DND-41 (cell line): ENCODE measurements at regions not wholly inside any gene's neighbourhood (a gene's known extent, or its start where the extent isn't known, plus 50 kb on each side); places are given as distances from the start of the nearest gene placed in this dataset.

ENCODE experiments used
- ATAC-seq: fragments of 200-7000 bp; cut with Tn5 transposase; 3 replicates; pipeline ENCODE4 v1.9.1; 2021; ENCODE audit warnings: low read depth; ENCODE audit not compliant: insufficient read depth
- DNase-seq: peaks from one replicate; pipeline ENCODE4 v3.0.0-alpha.2; 2020
- H2AFZ ChIP-seq: 2 replicates; pipeline ENCODE4 v1.6.0; 2012; ENCODE audit warnings: low read depth, low read length
- H3K27ac ChIP-seq: 2 replicates; pipeline ENCODE4 v1.5.1; 2012; ENCODE audit warnings: low read length, inconsistent platforms
- H3K27me3 ChIP-seq: fragments of 200-600 bp; sonication (generic); 2 replicates; pipeline ENCODE4 v1.6.0; 2012; ENCODE audit warnings: low read length, mild to moderate bottlenecking, inconsistent platforms; ENCODE audit not compliant: insufficient read depth, poor library complexity
- H3K36me3 ChIP-seq: 2 replicates; pipeline ENCODE4 v1.5.1; 2012; ENCODE audit warnings: low read length, inconsistent platforms; ENCODE audit not compliant: insufficient read depth
- H3K4me1 ChIP-seq: 2 replicates; pipeline ENCODE4 v1.5.1; 2012; ENCODE audit warnings: mild to moderate bottlenecking, low read length; ENCODE audit not compliant: insufficient read depth
- H3K4me2 ChIP-seq: 2 replicates; pipeline ENCODE4 v1.6.0; 2012; ENCODE audit warnings: mild to moderate bottlenecking, moderate library complexity, low read length, inconsistent platforms; ENCODE audit not compliant: insufficient read depth
- H3K4me3 ChIP-seq, 2 experiments: fragments of 200-600 bp in 1 of 2; shearing (Covaris generic) in 1 of 2; 2 replicates each; pipeline ENCODE4 v1.5.1; 2012 to 2016; ENCODE audit warnings: inconsistent platforms in 2 of 2, low read length in 2 of 2, mild to moderate bottlenecking in 2 of 2, low read depth in 1 of 2, moderate library complexity in 1 of 2
- H3K79me2 ChIP-seq: 2 replicates; pipeline ENCODE4 v1.6.0; 2012; ENCODE audit warnings: low read length, inconsistent platforms; ENCODE audit not compliant: insufficient read depth
- H3K9ac ChIP-seq: 2 replicates; pipeline ENCODE4 v1.6.0; 2012; ENCODE audit warnings: low read depth, mild to moderate bottlenecking, inconsistent platforms, low read length, moderate library complexity
- H3K9me3 ChIP-seq: 2 replicates; pipeline ENCODE4 v1.5.1; 2012; ENCODE audit warnings: low read length, moderate library complexity, mild to moderate bottlenecking, inconsistent platforms; ENCODE audit not compliant: insufficient read depth, severe bottlenecking
- H4K20me1 ChIP-seq: 2 replicates; pipeline ENCODE4 v1.6.0; 2012; ENCODE audit warnings: low read length; ENCODE audit not compliant: insufficient read depth
- CTCF ChIP-seq: IDR thresholded peaks from 2 replicates; pipeline ENCODE4 v1.5.1; 2012; ENCODE audit warnings: borderline replicate concordance, low read length, moderate library complexity, mild to moderate bottlenecking; ENCODE audit not compliant: poor library complexity, severe bottlenecking; ENCODE audit errors: extremely low read depth
- EZH2 ChIP-seq: IDR thresholded peaks from 3 replicates; pipeline ENCODE4 v1.6.1; 2012; ENCODE audit warnings: borderline replicate concordance, low read depth, mild to moderate bottlenecking, moderate library complexity, low read length, inconsistent platforms; ENCODE audit not compliant: severe bottlenecking

GRCh38 chr14:25222256-25222655 lies 172.3 kb upstream of the STXBP6 start:
- Histone ChIP-seq H3K79me2 (no peaks in the 10 kb centered on the region), H3K4me1 (no peaks in the 10 kb centered on the region), H3K4me2 (no peak overlapping the region), H3K9me3 (no peaks in the 10 kb centered on the region), H2AFZ (no peak overlapping the region), H3K27me3 (no peaks in the 10 kb centered on the region), H3K36me3 (no peaks in the 10 kb centered on the region), H3K4me3 (no peak overlapping the region), H3K27ac (no peak overlapping the region), H4K20me1 (no peaks in the 10 kb centered on the region), H3K9ac (no peak overlapping the region)
- no peak for TF ChIP-seq EZH2
- TF ChIP-seq CTCF = no peak
- DNase-seq (no peak), ATAC-seq (no peak)

DNA sequence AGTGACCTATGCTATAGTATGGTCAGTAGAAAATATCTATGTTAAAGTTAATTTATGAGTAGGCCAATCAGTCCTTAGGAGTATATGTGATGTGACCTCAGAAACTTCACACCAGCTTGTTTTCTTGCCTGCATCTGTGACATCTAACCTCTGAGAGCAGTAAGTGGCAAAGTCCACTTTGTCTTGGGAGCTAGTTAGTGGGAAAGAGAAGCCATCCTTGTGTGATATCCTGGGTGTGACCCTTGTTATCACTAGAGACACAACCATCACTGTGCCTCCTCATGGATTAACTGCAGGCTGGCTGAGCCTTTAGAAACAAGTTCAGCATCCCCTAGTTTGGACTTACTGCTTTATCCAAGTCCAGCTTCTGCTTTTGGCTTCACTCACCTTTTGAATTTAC lies 170.6 kb upstream of the STXBP6 start:
- H3K27me3 ChIP-seq = no peaks in the 10 kb centered on the region
- no peaks in the 10 kb centered on the region for H3K4me1 ChIP-seq
- H2AFZ ChIP-seq = no peak overlapping the region
- ATAC-seq = no peak
- TF ChIP-seq CTCF (no peak), EZH2 (no peak)
- H3K9me3 ChIP-seq = no peaks in the 10 kb centered on the region
- H3K9ac ChIP-seq = no peak overlapping the region
- H3K4me3 ChIP-seq = no peak overlapping the region
- no peaks in the 10 kb centered on the region for H4K20me1 ChIP-seq
- no peak overlapping the region for H3K27ac ChIP-seq
- H3K36me3 ChIP-seq = no peaks in the 10 kb centered on the region
- no peak overlapping the region for H3K4me2 ChIP-seq
- H3K79me2 ChIP-seq = no peaks in the 10 kb centered on the region
- no peak for DNase-seq

- H3K4me3 ChIP-seq = no peak overlapping the region
- H3K79me2 ChIP-seq = no peaks in the 10 kb centered on the region
- TF ChIP-seq CTCF = no peak
- no peak for TF ChIP-seq EZH2
- no peaks in the 10 kb centered on the region for H3K9me3 ChIP-seq
- DNase-seq (no peak), ATAC-seq (no peak)
- H3K27ac ChIP-seq = no peak overlapping the region
- H4K20me1 ChIP-seq = no peaks in the 10 kb centered on the region
- no peaks in the 10 kb centered on the region for H3K36me3 ChIP-seq
- no peak overlapping the region for H3K9ac ChIP-seq
- H3K27me3 ChIP-seq = no peaks in the 10 kb centered on the region
- no peaks in the 10 kb centered on the region for H3K4me1 ChIP-seq
- H3K4me2 ChIP-seq = no peak overlapping the region
- no peak overlapping the region for H2AFZ ChIP-seq
Measured at GRCh38 chr14:25215607-25216006, 165.7 kb upstream of the STXBP6 start.

DNA sequence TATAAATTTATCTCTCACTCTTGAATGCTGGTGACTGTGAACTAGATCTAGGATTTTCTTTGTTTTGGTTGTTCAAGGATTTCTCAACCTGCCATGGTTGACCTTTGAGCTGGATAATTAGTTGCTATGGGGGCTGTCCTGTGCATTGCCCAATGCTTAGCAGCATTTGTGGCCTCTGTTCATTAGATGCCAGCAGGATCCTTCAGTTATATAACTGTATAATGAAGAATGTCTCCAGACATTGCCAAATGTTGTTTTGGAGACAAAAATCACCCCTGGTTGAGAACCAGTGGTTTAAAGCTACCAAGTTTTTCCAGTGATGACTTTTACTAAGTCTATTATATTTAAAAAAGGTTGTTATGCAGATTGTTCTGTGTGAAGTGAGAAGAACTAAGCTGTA lies 147.9 kb upstream of the STXBP6 start:
- Histone ChIP-seq H4K20me1 (no peaks in the 10 kb centered on the region), H3K4me2 (no peak overlapping the region), H3K79me2 (no peaks in the 10 kb centered on the region), H3K27ac (no peak overlapping the region), H3K9ac (no peak overlapping the region), H3K27me3 (no peaks in the 10 kb centered on the region), H3K4me1 (no peaks in the 10 kb centered on the region), H3K4me3 (no peak overlapping the region), H3K9me3 (no peaks in the 10 kb centered on the region), H3K36me3 (no peaks in the 10 kb centered on the region), H2AFZ (no peak overlapping the region)
- TF ChIP-seq CTCF (no peak), EZH2 (no peak)
- ATAC-seq (no peak), DNase-seq (no peak)
